Hepatocyte (in vitro differentiated cells): ENCODE measurements at regions not wholly inside any gene's neighbourhood (a gene's known extent, or its start where the extent isn't known, plus 50 kb on each side); places are given as distances from the start of the nearest gene placed in this dataset.

Source experiments
- DNase-seq: peaks from one replicate; pipeline ENCODE4 v3.0.0-alpha.2; 2016; ENCODE audit warnings: low spot score
- H2AFZ ChIP-seq: fragments of 200-600 bp; sonication (generic); 2 replicates; pipeline ENCODE4 v1.6.0; 2016; ENCODE audit warnings: antibody characterized with exemption, mild to moderate bottlenecking
- H3K27ac ChIP-seq: fragments of 200-600 bp; sonication (generic); 2 replicates; pipeline ENCODE4 v1.5.1; 2016; ENCODE audit warnings: mild to moderate bottlenecking
- H3K27me3 ChIP-seq: fragments of 200-600 bp; sonication (generic); 2 replicates; pipeline ENCODE4 v1.6.1; 2016
- H3K36me3 ChIP-seq: fragments of 200-600 bp; sonication (generic); replicated peaks from 2 replicates; pipeline ENCODE4 v1.5.1; 2016; ENCODE audit warnings: low read depth; ENCODE audit not compliant: insufficient read depth
- H3K4me1 ChIP-seq: fragments of 200-600 bp; sonication (generic); 2 replicates; pipeline ENCODE4 v1.5.1; 2016; ENCODE audit warnings: mild to moderate bottlenecking, moderate library complexity; ENCODE audit not compliant: insufficient read depth
- H3K4me2 ChIP-seq: fragments of 200-600 bp; sonication (generic); 2 replicates; pipeline ENCODE4 v1.6.0; 2016
- H3K4me3 ChIP-seq: fragments of 200-600 bp; sonication (generic); 2 replicates; pipeline ENCODE4 v1.5.1; 2016; ENCODE audit warnings: mild to moderate bottlenecking
- H3K79me2 ChIP-seq: fragments of 200-600 bp; sonication (generic); 2 replicates; pipeline ENCODE4 v1.6.0; 2017; ENCODE audit warnings: mild to moderate bottlenecking
- H3K9me2 ChIP-seq: fragments of 200-600 bp; sonication (generic); replicated peaks from 2 replicates; pipeline ENCODE4 v1.6.0; 2017; ENCODE audit warnings: mild to moderate bottlenecking; ENCODE audit not compliant: insufficient read depth
- H3K9me3 ChIP-seq: fragments of 200-600 bp; sonication (generic); 2 replicates; pipeline ENCODE4 v1.5.1; 2016; ENCODE audit warnings: low read depth, mild to moderate bottlenecking
- H4K20me1 ChIP-seq: fragments of 200-600 bp; sonication (generic); 2 replicates; pipeline ENCODE4 v1.6.0; 2016; ENCODE audit warnings: mild to moderate bottlenecking; ENCODE audit not compliant: insufficient read depth, poor library complexity, severe bottlenecking
- EZH2 ChIP-seq: fragments of 200-600 bp; sonication (generic); IDR thresholded peaks from 2 replicates; pipeline ENCODE4 v1.6.1; 2016; ENCODE audit warnings: antibody characterized with exemption, mild to moderate bottlenecking, borderline replicate concordance
- EZH2phosphoT487 ChIP-seq: fragments of 200-600 bp; sonication (generic); IDR thresholded peaks from one replicate; pipeline ENCODE4 v1.6.1; 2018; ENCODE audit warnings: antibody characterized with exemption, mild to moderate bottlenecking, low read depth, moderate library complexity; ENCODE audit not compliant: unreplicated experiment, severe bottlenecking
- WGBS: methylation state at CpG from one replicate; pipeline ENCODE4 v1.1.6; 2016; ENCODE audit warnings: low lambda C conversion rate; ENCODE audit errors: missing lambda C conversion rate; 5-methylcytosine and 5-hydroxymethylcytosine counted together
- TF ChIP-seq, protein P1 (sequence below): fragments of 200-600 bp; sonication (generic); IDR thresholded peaks from 2 replicates; pipeline ENCODE4 v1.5.1; 2016; ENCODE audit warnings: antibody characterized with exemption, mild to moderate bottlenecking; ENCODE audit not compliant: poor library complexity

- Histone ChIP-seq H4K20me1 (no peaks in the 10 kb centered on the region), H3K4me3 (no peak overlapping the region), H3K9me3 (no peaks in the 10 kb centered on the region), H3K79me2 (no peaks in the 10 kb centered on the region), H3K4me2 (no peak overlapping the region), H3K9me2 (no peaks in the 10 kb centered on the region), H2AFZ (no peak overlapping the region), H3K4me1 (no peaks in the 10 kb centered on the region), H3K36me3 (no peaks in the 10 kb centered on the region), H3K27ac (no peak overlapping the region), H3K27me3 (no peaks in the 10 kb centered on the region)
- no peak for DNase-seq
- 80% methylated on average over 4 of the region's 4 CpGs for WGBS
- TF ChIP-seq EZH2phosphoT487 = no peak
- TF ChIP-seq, protein P1, sequence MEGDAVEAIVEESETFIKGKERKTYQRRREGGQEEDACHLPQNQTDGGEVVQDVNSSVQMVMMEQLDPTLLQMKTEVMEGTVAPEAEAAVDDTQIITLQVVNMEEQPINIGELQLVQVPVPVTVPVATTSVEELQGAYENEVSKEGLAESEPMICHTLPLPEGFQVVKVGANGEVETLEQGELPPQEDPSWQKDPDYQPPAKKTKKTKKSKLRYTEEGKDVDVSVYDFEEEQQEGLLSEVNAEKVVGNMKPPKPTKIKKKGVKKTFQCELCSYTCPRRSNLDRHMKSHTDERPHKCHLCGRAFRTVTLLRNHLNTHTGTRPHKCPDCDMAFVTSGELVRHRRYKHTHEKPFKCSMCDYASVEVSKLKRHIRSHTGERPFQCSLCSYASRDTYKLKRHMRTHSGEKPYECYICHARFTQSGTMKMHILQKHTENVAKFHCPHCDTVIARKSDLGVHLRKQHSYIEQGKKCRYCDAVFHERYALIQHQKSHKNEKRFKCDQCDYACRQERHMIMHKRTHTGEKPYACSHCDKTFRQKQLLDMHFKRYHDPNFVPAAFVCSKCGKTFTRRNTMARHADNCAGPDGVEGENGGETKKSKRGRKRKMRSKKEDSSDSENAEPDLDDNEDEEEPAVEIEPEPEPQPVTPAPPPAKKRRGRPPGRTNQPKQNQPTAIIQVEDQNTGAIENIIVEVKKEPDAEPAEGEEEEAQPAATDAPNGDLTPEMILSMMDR = no peak
- no peak for TF ChIP-seq EZH2
Measured at GRCh38 chr16:82357237-82357636, 187.2 kb upstream of the MPHOSPH6 start.

DNA sequence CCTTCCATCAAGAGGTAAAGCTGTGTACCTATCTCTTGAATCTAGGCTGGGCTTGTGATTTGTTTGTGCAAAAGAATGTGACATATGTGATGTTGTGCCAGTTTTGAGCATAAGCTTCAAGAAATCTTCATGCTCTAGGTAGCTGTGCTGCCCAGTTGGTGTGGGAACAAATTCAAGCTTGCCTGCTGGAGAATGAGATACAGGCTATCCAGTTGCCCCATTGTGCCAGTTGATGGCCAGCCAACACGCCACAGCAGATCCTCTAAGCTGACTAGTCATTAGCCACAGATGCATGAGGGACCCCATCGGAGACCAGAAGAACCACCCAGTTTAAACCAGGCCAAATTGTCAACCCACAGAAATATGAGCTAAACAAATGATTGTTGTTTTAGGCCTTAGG is 180.5 kb upstream of the MPHOSPH6 start:
- H3K4me2 ChIP-seq = no peak overlapping the region
- WGBS = 70% methylated on average over 2 of the region's 2 CpGs
- TF ChIP-seq EZH2phosphoT487 (no peak), EZH2 (no peak)
- TF ChIP-seq, protein P1 = no peak
- no peaks in the 10 kb centered on the region for H3K9me3 ChIP-seq
- H3K36me3 ChIP-seq = no peaks in the 10 kb centered on the region
- H3K4me1 ChIP-seq = no peaks in the 10 kb centered on the region
- H3K79me2 ChIP-seq = no peaks in the 10 kb centered on the region
- no peak overlapping the region for H3K4me3 ChIP-seq
- H3K9me2 ChIP-seq = no peaks in the 10 kb centered on the region
- H3K27me3 ChIP-seq = no peaks in the 10 kb centered on the region
- H2AFZ ChIP-seq = no peak overlapping the region
- H4K20me1 ChIP-seq = no peaks in the 10 kb centered on the region
- no peak overlapping the region for H3K27ac ChIP-seq
- DNase-seq = no peak

GRCh38 chr16:82345318-82345717 is 175.3 kb upstream of the MPHOSPH6 start:
- Histone ChIP-seq H3K79me2 (no peaks in the 10 kb centered on the region), H3K27me3 (peaks cover 5% of the 10 kb centered on the region), H3K4me1 (no peaks in the 10 kb centered on the region), H3K9me2 (no peaks in the 10 kb centered on the region), H3K36me3 (no peaks in the 10 kb centered on the region), H3K4me2 (no peak overlapping the region), H3K9me3 (no peaks in the 10 kb centered on the region), H4K20me1 (no peaks in the 10 kb centered on the region), H2AFZ (no peak overlapping the region), H3K27ac (no peak overlapping the region), H3K4me3 (no peak overlapping the region)
- no peak for DNase-seq
- WGBS = 66% methylated on average over 2 of the region's 2 CpGs
- TF ChIP-seq EZH2phosphoT487 (no peak), EZH2 (no peak)
- TF ChIP-seq, protein P1 = no peak

GRCh38 chr16:82344157-82344556 is 174.1 kb upstream of the MPHOSPH6 start:
- TF ChIP-seq EZH2 (no peak), EZH2phosphoT487 (no peak)
- TF ChIP-seq, protein P1 = peak; percentile 47
- no peak overlapping the region for H3K27ac ChIP-seq
- no peak overlapping the region for H3K4me3 ChIP-seq
- peak; percentile 28 for DNase-seq
- WGBS = 52% methylated on average over 4 of the region's 4 CpGs
- no peaks in the 10 kb centered on the region for H3K9me3 ChIP-seq
- peaks cover 7% of the 10 kb centered on the region for H3K27me3 ChIP-seq
- H3K9me2 ChIP-seq = no peaks in the 10 kb centered on the region
- no peaks in the 10 kb centered on the region for H4K20me1 ChIP-seq
- no peaks in the 10 kb centered on the region for H3K36me3 ChIP-seq
- no peak overlapping the region for H3K4me2 ChIP-seq
- no peaks in the 10 kb centered on the region for H3K79me2 ChIP-seq
- no peaks in the 10 kb centered on the region for H3K4me1 ChIP-seq
- no peak overlapping the region for H2AFZ ChIP-seq
